GM12873 (cell line): ENCODE measurements at regions not wholly inside any gene's neighbourhood (a gene's known extent, or its start where the extent isn't known, plus 50 kb on each side); places are given as distances from the start of the nearest gene placed in this dataset.

Source experiments
- TF ChIP-seq, protein P1 (sequence below): IDR thresholded peaks from 2 replicates; pipeline ENCODE4 v1.5.1; 2012; ENCODE audit warnings: low read depth, mild to moderate bottlenecking, moderate library complexity, low read length, control low read depth; ENCODE audit not compliant: insufficient read depth; ENCODE audit errors: missing control alignments

DNA sequence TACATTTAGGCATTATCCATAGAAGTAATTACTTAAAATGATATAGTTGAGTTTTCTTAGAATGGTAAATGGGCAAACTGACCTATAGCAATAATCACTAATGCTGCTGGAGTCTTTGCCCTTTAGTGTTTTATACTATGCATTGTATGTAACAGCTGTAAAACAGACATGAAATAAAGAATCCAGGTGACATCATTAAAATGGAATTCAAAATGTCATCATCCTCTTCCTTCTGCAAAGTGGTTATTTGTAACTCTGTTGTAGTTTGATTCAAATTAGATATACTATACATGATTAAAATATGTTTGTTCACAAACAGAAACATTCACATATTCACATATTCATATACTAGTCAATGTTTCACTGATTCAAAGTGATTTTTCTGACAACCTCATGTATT, 598.8 kb downstream of the SLC16A7 start:
- TF ChIP-seq, protein P1, sequence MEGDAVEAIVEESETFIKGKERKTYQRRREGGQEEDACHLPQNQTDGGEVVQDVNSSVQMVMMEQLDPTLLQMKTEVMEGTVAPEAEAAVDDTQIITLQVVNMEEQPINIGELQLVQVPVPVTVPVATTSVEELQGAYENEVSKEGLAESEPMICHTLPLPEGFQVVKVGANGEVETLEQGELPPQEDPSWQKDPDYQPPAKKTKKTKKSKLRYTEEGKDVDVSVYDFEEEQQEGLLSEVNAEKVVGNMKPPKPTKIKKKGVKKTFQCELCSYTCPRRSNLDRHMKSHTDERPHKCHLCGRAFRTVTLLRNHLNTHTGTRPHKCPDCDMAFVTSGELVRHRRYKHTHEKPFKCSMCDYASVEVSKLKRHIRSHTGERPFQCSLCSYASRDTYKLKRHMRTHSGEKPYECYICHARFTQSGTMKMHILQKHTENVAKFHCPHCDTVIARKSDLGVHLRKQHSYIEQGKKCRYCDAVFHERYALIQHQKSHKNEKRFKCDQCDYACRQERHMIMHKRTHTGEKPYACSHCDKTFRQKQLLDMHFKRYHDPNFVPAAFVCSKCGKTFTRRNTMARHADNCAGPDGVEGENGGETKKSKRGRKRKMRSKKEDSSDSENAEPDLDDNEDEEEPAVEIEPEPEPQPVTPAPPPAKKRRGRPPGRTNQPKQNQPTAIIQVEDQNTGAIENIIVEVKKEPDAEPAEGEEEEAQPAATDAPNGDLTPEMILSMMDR: no peak

DNA sequence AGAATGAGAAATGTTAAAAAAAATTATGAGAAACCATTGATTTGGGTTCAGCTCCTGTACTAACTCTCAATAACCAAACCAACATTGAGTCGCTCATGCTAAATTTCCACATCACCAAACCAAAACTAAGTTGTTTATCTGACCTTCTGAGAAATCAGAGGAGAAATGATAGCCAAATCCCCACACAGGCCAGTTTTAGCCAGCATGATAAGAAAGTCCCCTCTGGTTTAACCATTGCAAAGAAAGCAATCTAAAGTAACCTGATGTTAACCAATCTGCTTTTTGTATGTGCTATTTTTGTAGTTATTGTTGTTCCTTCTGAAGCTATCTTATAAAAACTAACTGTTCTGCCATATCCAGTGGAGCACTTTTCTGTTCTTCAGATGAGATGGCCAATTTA, 599.7 kb downstream of the SLC16A7 start:
- TF ChIP-seq, protein P1: no peak

DNA sequence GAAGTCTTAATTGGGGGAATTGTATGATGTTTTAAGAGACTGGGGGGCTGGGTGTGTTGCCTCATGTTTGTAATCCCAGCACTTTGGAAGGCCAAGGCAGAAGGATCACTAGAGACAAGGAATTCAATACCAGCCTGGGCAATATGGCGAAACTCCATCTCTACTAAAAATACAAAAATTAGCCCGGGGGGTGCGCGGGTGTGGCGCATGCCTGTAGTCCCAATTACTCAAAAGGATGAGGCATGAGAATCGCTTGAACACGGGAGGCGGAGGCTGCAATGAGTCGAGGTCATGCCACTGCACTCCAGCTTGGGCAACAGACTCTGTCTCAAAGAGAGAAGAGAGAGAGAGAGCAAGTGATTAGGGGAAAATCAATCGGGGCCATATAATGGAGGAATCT, 600.5 kb downstream of the SLC16A7 start:
- TF ChIP-seq, protein P1: no peak

DNA sequence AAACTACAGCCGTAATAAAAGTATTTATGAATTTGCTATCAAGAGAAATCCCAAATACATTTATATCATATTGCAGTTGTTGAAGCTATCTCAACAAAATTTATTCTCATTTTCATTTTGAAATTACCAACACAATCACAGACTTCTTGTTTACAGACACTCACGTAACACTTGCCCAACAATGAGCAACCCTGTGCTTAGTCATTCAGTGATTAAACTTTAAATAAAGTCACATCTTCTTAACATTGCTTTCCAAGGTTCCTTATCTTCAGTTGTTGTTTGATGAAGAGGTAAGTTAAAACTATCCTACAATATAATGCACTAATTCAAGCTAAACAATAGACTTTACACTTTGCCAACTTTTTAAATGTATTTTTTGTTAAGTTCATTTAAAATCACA, 601.8 kb downstream of the SLC16A7 start:
- TF ChIP-seq, protein P1: no peak

DNA sequence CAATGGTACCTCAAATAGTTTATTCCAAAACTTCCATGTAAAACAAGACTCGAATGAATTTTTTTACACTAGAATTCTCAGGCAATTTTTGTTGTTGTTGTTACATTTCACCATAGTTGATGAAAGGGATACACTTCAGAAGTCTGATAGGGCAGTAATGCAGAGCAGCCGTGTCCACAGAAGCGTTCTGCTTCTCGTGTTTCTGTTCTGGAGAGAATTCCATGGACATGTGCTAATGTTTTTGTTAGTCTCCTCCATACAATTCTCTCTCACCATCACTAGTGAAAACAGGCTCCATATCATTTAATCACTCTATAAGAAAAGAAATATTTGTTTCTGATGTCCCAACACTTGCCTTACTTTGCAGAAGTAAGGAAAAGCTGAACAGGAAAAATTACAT, 606.1 kb downstream of the SLC16A7 start:
- TF ChIP-seq, protein P1: no peak

DNA sequence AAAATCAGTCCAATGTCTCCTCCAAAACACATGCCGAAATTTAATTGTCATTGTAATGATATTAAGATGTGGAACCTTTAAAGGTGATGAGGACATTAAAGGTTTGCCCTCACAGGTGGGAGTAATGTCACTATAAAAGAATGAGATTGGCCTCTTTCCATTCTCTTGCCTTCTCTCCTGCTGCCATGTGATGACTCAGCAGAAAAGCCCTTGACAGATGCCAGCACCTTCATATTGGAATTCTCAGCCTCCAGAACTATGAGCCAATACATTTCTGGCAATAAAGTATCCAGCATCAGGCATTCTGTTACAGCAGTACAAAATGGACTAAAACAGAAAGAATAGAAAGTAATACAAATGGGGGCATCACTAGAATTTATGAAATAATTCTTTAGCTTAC, 609.7 kb downstream of the SLC16A7 start:
- TF ChIP-seq, protein P1: no peak

DNA sequence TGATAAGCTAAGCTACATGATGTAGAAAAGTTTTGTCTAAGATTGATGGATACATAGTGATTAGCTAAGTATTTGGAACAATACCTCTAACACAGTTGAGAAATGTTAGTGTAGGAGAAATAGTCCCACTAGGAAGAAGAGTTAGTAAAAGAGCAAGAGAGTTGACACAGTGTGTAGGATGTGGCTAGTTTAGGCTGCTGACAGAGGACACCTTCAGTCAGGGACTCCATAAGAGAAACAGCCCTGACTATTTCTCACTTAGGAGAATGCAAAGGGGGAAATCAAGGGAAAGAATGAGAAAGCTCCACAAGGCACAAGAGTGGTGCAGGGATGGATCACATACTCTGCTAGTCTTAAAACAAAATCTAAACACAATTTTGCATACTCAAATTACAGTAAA, 613.7 kb downstream of the SLC16A7 start:
- TF ChIP-seq, protein P1: no peak
